Ascending aorta (tissue), 2 donors: ENCODE measurements at regions not wholly inside any gene's neighbourhood (a gene's known extent, or its start where the extent isn't known, plus 50 kb on each side); places are given as distances from the start of the nearest gene placed in this dataset.

Experiments
- DNase-seq, 2 donors: peaks; one replicate each; pipeline ENCODE4 v3.0.0-alpha.2; 2019; ENCODE audit warnings: low spot score in 2 of 2
- H3K27ac ChIP-seq, 2 donors: fragments of 200-600 bp; sonication (generic); one replicate each; pipeline ENCODE4 v1.5.1; 2016 to 2017; ENCODE audit warnings: mild to moderate bottlenecking in 1 of 2
- H3K27me3 ChIP-seq: fragments of 200-600 bp; sonication (generic); one replicate; pipeline ENCODE4 v1.5.1; 2017
- H3K36me3 ChIP-seq, 2 donors: fragments of 200-600 bp; sonication (generic); one replicate each; pipeline ENCODE4 v1.5.1; 2016
- H3K4me1 ChIP-seq, 2 donors: fragments of 200-600 bp; sonication (generic); one replicate each; pipeline ENCODE4 v1.5.1; 2016 to 2017; ENCODE audit warnings: mild to moderate bottlenecking in 1 of 2
- H3K4me3 ChIP-seq, 2 donors: fragments of 200-600 bp; sonication (generic); one replicate each; pipeline ENCODE4 v1.5.1; 2016 to 2017; ENCODE audit warnings: mild to moderate bottlenecking in 1 of 2
- H3K9me3 ChIP-seq, 2 donors: fragments of 200-600 bp; sonication (generic); one replicate each; pipeline ENCODE4 v1.5.1; 2016
- CTCF ChIP-seq, 3 experiments: fragments of 200-600 bp in 2 of 3; fragments of 450-650 bp in 1 of 3; sonication (generic) in 2 of 3; IDR thresholded peaks; one replicate each; pipeline ENCODE4 v1.5.1; 2016 to 2019; ENCODE audit warnings: antibody characterized with exemption in 3 of 3, mild to moderate bottlenecking in 1 of 3, moderate library complexity in 1 of 3
- intact Hi-C: fragments of 100-400 bp; cut with DNase I; formaldehyde crosslinking; loops from one replicate; pipeline ENCODE4 v1.15.1; 2023

- DNase-seq: no peak
- intact Hi-C loops: no loop called here
- no peak for TF ChIP-seq CTCF (IDR thresholded peaks at IDR 0.05)
- Histone ChIP-seq H3K27ac (no peak overlapping the region), H3K27me3 (no peaks in the 10 kb centered on the region), H3K9me3 (no peaks in the 10 kb centered on the region), H3K4me1 (no peaks in the 10 kb centered on the region), H3K4me3 (no peak overlapping the region), H3K36me3 (no peaks in the 10 kb centered on the region)
These were observed 74.8 kb upstream of the GLS start for GRCh38 chr2:190805843-190806242.

- Histone ChIP-seq H3K27ac (no peak overlapping the region), H3K27me3 (no peaks in the 10 kb centered on the region), H3K9me3 (no peaks in the 10 kb centered on the region), H3K4me3 (no peak overlapping the region), H3K36me3 (no peaks in the 10 kb centered on the region), H3K4me1 (no peaks in the 10 kb centered on the region)
- intact Hi-C loops: no loop called here
- no peak for TF ChIP-seq CTCF (IDR thresholded peaks at IDR 0.05)
- no peak for DNase-seq
These were observed 72.7 kb upstream of the GLS start for GRCh38 chr2:190807886-190808285.

- H3K9me3 ChIP-seq: no peaks in the 10 kb centered on the region
- H3K4me3 ChIP-seq: no peak overlapping the region
- no peak for DNase-seq
These were observed 71.4 kb upstream of the GLS start for GRCh38 chr2:190809139-190809764.

GRCh38 chr2:190809876-190810525, 70.6 kb upstream of the GLS start:
- H3K4me3 ChIP-seq: no peak overlapping the region
- no peaks in the 10 kb centered on the region for H3K4me1 ChIP-seq
- no peak for DNase-seq
- no peaks in the 10 kb centered on the region for H3K9me3 ChIP-seq
- intact Hi-C loops: no loop called here
- H3K27me3 ChIP-seq: no peaks in the 10 kb centered on the region
- TF ChIP-seq CTCF (IDR thresholded peaks at IDR 0.05): no peak
- H3K36me3 ChIP-seq: no peaks in the 10 kb centered on the region
- H3K27ac ChIP-seq: no peak overlapping the region

More at GRCh38 chr2:190809139-190809764, 71.4 kb upstream of the GLS start:
- Histone ChIP-seq H3K27ac (no peak overlapping the region), H3K36me3 (no peaks in the 10 kb centered on the region), H3K27me3 (no peaks in the 10 kb centered on the region), H3K4me1 (no peaks in the 10 kb centered on the region)
- intact Hi-C loops: no loop called here
- no peak for TF ChIP-seq CTCF (IDR thresholded peaks at IDR 0.05)

- TF ChIP-seq CTCF (IDR thresholded peaks at IDR 0.05): no peak
- Histone ChIP-seq H3K27ac (no peak overlapping the region), H3K4me1 (no peaks in the 10 kb centered on the region), H3K27me3 (no peaks in the 10 kb centered on the region), H3K9me3 (no peaks in the 10 kb centered on the region), H3K36me3 (no peaks in the 10 kb centered on the region), H3K4me3 (no peak overlapping the region)
- intact Hi-C loops: no loop called here
- DNase-seq: no peak
These were observed 69.5 kb upstream of the GLS start for GRCh38 chr2:190810981-190811587.
